ENCODE measurements at regions not wholly inside any gene's neighbourhood (a gene's known extent, or its start where the extent isn't known, plus 50 kb on each side); places are given as distances from the start of the nearest gene placed in this dataset.
"Not testable (repeated sequence)": the region's sequence is repeated elsewhere in the genome, so short reads cannot be mapped to it uniquely, and the experiment has no call there.

GRCh38 chr4:177975315-177975987 lies 533.2 kb upstream of the AGA start:
- intact Hi-C loops (cut with DNase I): no loop called here
- DNase-seq (ENCODE audit: low spot score): no peak

- no peak for DNase-seq (ENCODE audit: low spot score)
- intact Hi-C loops (cut with DNase I): no loop called here
Observed at GRCh38 chr4:177986236-177986635, 544.0 kb upstream of the AGA start.

- intact Hi-C loops (cut with DNase I): no loop called here
- DNase-seq (ENCODE audit: low spot score): no peak
Observed at GRCh38 chr4:177987896-177988295, 545.7 kb upstream of the AGA start.

- intact Hi-C loops (cut with DNase I): no loop called here
- no peak for DNase-seq (ENCODE audit: low spot score)
Observed at GRCh38 chr4:177989503-177990201, 547.4 kb upstream of the AGA start.

GRCh38 chr4:178003098-178003657 lies 560.9 kb upstream of the AGA start:
- DNase-seq (ENCODE audit: low spot score): no peak
- intact Hi-C loops (cut with DNase I): no loop called here

GRCh38 chr4:178010596-178010995 lies 568.4 kb upstream of the AGA start:
- intact Hi-C loops (cut with DNase I): no loop called here
- no peak for DNase-seq (ENCODE audit: low spot score)

- DNase-seq (ENCODE audit: low spot score): not testable (repeated sequence)
Observed at GRCh38 chr4:178015046-178015445, 572.8 kb upstream of the AGA start.

GRCh38 chr4:178026999-178027398 lies 584.8 kb upstream of the AGA start:
- intact Hi-C loops (cut with DNase I): no loop called here
- no peak for DNase-seq (ENCODE audit: low spot score)

More at GRCh38 chr4:178015046-178015445, 572.8 kb upstream of the AGA start:
- intact Hi-C loops (cut with DNase I): not testable (repeated sequence)

- intact Hi-C loops (cut with DNase I): no loop called here
- no peak for DNase-seq (ENCODE audit: low spot score)
Observed at GRCh38 chr4:178027796-178028195, 585.6 kb upstream of the AGA start.

GRCh38 chr4:178028481-178028880 lies 586.2 kb upstream of the AGA start:
- intact Hi-C loops (cut with DNase I): no loop called here
- DNase-seq (ENCODE audit: low spot score): no peak

- DNase-seq (ENCODE audit: low spot score): no peak
- intact Hi-C loops (cut with DNase I): no loop called here
Observed at GRCh38 chr4:178037459-178038214, 595.4 kb upstream of the AGA start.

- no peak for DNase-seq (ENCODE audit: low spot score)
- intact Hi-C loops (cut with DNase I): no loop called here
Observed at GRCh38 chr4:178056996-178057395, 614.8 kb upstream of the AGA start.

GRCh38 chr4:178063568-178063967 lies 621.3 kb upstream of the AGA start:
- intact Hi-C loops (cut with DNase I): no loop called here
- no peak for DNase-seq (ENCODE audit: low spot score)

- intact Hi-C loops (cut with DNase I): no loop called here
- no peak for DNase-seq (ENCODE audit: low spot score)
Observed at GRCh38 chr4:178066338-178066941, 624.2 kb upstream of the AGA start.

GRCh38 chr4:178068136-178068535 lies 625.9 kb upstream of the AGA start:
- intact Hi-C loops (cut with DNase I): no loop called here
- no peak for DNase-seq (ENCODE audit: low spot score)

GRCh38 chr4:178070163-178070562 lies 627.9 kb upstream of the AGA start:
- intact Hi-C loops (cut with DNase I): no loop called here
- no peak for DNase-seq (ENCODE audit: low spot score)

- no peak for DNase-seq (ENCODE audit: low spot score)
- intact Hi-C loops (cut with DNase I): no loop called here
Observed at GRCh38 chr4:178080312-178080711, 638.1 kb upstream of the AGA start.

GRCh38 chr4:178081176-178081575 lies 638.9 kb upstream of the AGA start:
- intact Hi-C loops (cut with DNase I): no loop called here
- no peak for DNase-seq (ENCODE audit: low spot score)

- no peak for DNase-seq (ENCODE audit: low spot score)
- intact Hi-C loops (cut with DNase I): no loop called here
Observed at GRCh38 chr4:178081896-178082295, 639.7 kb upstream of the AGA start.

GRCh38 chr4:178082906-178083305 lies 640.7 kb upstream of the AGA start:
- intact Hi-C loops (cut with DNase I): no loop called here
- DNase-seq (ENCODE audit: low spot score): no peak
